ENCODE measurements at regions not wholly inside any gene's neighbourhood (a gene's known extent, or its start where the extent isn't known, plus 50 kb on each side); places are given as distances from the start of the nearest gene placed in this dataset.

DNA sequence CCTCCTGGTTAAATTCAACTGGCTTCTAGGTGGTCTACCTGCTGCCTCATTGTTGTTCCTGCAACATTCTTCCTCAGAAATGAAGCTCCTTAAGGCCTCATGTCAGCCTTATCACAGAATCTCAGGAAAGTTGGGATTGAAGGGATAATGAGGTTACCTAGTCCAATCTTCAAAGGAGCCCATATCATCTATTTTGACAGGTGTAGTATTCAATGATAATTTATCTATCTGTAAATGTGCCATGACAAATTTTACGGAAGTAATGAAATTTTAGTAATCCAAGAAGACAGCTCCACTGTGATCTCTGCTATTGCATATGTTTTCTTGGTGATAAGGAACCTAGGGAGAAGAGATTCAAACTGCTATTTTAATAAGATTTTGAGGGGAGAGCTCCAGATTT lies 973.8 kb downstream of the ROBO2 start:
- intact Hi-C loops (cut with micrococcal nuclease) (no loop called here), dilution Hi-C loops (cut with MboI; ENCODE audit: extremely low pct_ligation_motif_present, low sequenced_read_pairs) (no loop called here)
- BruUV-seq (replicated peaks) = no TSS peak
- H3K9me3 ChIP-seq (replicated peaks; ENCODE audit: control insufficient read depth, insufficient read depth, low read length) = no peaks in the 10 kb centered on the region
- no peak overlapping the region for H3K4me3 ChIP-seq (replicated peaks in 1 of 3; ENCODE audit: insufficient read depth in 1 of 3, low read depth in 1 of 3, low read length in 3 of 3)
- no peak for FAIRE-seq
- no peaks in the 10 kb centered on the region for H3K79me2 ChIP-seq (ENCODE audit: control insufficient read depth, insufficient read depth, low read length)
- TF ChIP-seq EZH2 (IDR thresholded peaks at IDR 0.05; ENCODE audit: borderline replicate concordance, low read depth, low read length, severe bottlenecking) = no peak
- no peak for TF ChIP-seq JUN (IDR thresholded peaks at IDR 0.05; ENCODE audit: borderline replicate concordance, insufficient read depth, insufficient read length, low read depth)
- TF ChIP-seq FOS (IDR thresholded peaks at IDR 0.05; ENCODE audit: borderline replicate concordance, insufficient read depth, low read length) = no peak
- TF ChIP-seq POLR2AphosphoS5 (IDR thresholded peaks at IDR 0.05; ENCODE audit: insufficient read depth, low read depth, low read length) = no peak
- no peak for TF ChIP-seq POLR2A (IDR thresholded peaks at IDR 0.05; ENCODE audit: low read depth, low read length)
- TF ChIP-seq GATA2 (IDR thresholded peaks at IDR 0.05; ENCODE audit: insufficient read depth, insufficient read length, low read depth, low read length) = no peak
- TF ChIP-seq MYC (IDR thresholded peaks at IDR 0.05; ENCODE audit: low read depth, low read length) = no peak
- ChIA-PET CTCF (interaction anchor here (1.5 kb wide), 1 partner anchor 17 kb away, joined by 3 read pairs; no protein-coding TSS in a partner anchor), POLR2A (no interaction called here)
- no peaks in the 10 kb centered on the region for H3K4me1 ChIP-seq (ENCODE audit: control insufficient read depth, extremely low read depth, insufficient read depth, low read length)
- no peak overlapping the region for H3K4me2 ChIP-seq (ENCODE audit: insufficient read depth, low read length)
- no peak overlapping the region for H2AFZ ChIP-seq (ENCODE audit: low read depth, low read length)
- H4K20me1 ChIP-seq (replicated peaks; ENCODE audit: control insufficient read depth, extremely low read depth, insufficient read depth, low read length) = no peaks in the 10 kb centered on the region
- no peak overlapping the region for H3K9ac ChIP-seq (replicated peaks; ENCODE audit: extremely low read depth, insufficient read depth, low read length)
- H3K36me3 ChIP-seq (ENCODE audit: control insufficient read depth in 2 of 2, extremely low read depth in 1 of 2, insufficient read depth in 2 of 2, low read length in 2 of 2) = no peaks in the 10 kb centered on the region
- H3K27ac ChIP-seq (ENCODE audit: insufficient read depth, low read depth, low read length) = no peak overlapping the region
- DNase-seq (ENCODE audit: low read depth, low spot score) = no peak
- no peaks in the 10 kb centered on the region for H3K27me3 ChIP-seq (ENCODE audit: control insufficient read depth in 2 of 2, insufficient read depth in 2 of 2, low read length in 2 of 2)
- no peaks in the 10 kb centered on the region for H3K9me1 ChIP-seq (replicated peaks; ENCODE audit: control insufficient read depth, extremely low read depth, insufficient read depth, low read length)

DNA sequence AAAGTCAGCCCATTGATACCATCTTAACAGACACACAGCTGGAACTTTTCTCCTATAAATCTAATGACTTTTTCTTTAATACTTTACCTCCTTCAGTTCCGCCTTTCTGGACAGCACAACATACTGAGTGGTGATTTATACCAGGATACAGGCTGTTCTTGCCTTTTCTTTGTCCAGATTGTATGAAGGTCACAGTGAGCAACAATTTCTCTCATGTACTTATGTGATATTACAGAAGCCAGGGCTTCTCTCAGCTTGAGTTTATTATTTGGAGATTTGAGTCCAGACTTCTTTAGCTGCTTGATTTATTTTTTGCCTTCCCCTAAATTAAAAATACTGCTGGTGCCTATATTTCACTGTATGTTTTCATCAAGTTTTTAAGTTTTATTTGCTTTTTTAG lies 976.0 kb downstream of the ROBO2 start:
- H4K20me1 ChIP-seq (replicated peaks; ENCODE audit: control insufficient read depth, extremely low read depth, insufficient read depth, low read length) = no peaks in the 10 kb centered on the region
- BruUV-seq (replicated peaks) = no TSS peak
- H3K4me2 ChIP-seq (ENCODE audit: insufficient read depth, low read length) = no peak overlapping the region
- ChIA-PET POLR2A (no interaction called here), CTCF (no interaction called here)
- H3K36me3 ChIP-seq (ENCODE audit: control insufficient read depth in 2 of 2, extremely low read depth in 1 of 2, insufficient read depth in 2 of 2, low read length in 2 of 2) = no peaks in the 10 kb centered on the region
- no peaks in the 10 kb centered on the region for H3K9me1 ChIP-seq (replicated peaks; ENCODE audit: control insufficient read depth, extremely low read depth, insufficient read depth, low read length)
- intact Hi-C loops (cut with micrococcal nuclease) (no loop called here), dilution Hi-C loops (cut with MboI; ENCODE audit: extremely low pct_ligation_motif_present, low sequenced_read_pairs) (no loop called here)
- H3K9me3 ChIP-seq (replicated peaks; ENCODE audit: control insufficient read depth, insufficient read depth, low read length) = no peaks in the 10 kb centered on the region
- TF ChIP-seq EZH2 (IDR thresholded peaks at IDR 0.05; ENCODE audit: borderline replicate concordance, low read depth, low read length, severe bottlenecking) (no peak), POLR2AphosphoS5 (IDR thresholded peaks at IDR 0.05; ENCODE audit: insufficient read depth, low read depth, low read length) (no peak), POLR2A (IDR thresholded peaks at IDR 0.05; ENCODE audit: low read depth, low read length) (no peak), GATA2 (IDR thresholded peaks at IDR 0.05; ENCODE audit: insufficient read depth, insufficient read length, low read depth, low read length) (no peak), FOS (IDR thresholded peaks at IDR 0.05; ENCODE audit: borderline replicate concordance, insufficient read depth, low read length) (no peak), JUN (IDR thresholded peaks at IDR 0.05; ENCODE audit: borderline replicate concordance, insufficient read depth, insufficient read length, low read depth) (no peak), MYC (IDR thresholded peaks at IDR 0.05; ENCODE audit: low read depth, low read length) (no peak)
- TF ChIP-seq, protein P1, sequence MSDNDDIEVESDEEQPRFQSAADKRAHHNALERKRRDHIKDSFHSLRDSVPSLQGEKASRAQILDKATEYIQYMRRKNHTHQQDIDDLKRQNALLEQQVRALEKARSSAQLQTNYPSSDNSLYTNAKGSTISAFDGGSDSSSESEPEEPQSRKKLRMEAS (IDR thresholded peaks at IDR 0.05; ENCODE audit: insufficient read depth, insufficient read length) = no peak
- TF ChIP-seq, protein P2, sequence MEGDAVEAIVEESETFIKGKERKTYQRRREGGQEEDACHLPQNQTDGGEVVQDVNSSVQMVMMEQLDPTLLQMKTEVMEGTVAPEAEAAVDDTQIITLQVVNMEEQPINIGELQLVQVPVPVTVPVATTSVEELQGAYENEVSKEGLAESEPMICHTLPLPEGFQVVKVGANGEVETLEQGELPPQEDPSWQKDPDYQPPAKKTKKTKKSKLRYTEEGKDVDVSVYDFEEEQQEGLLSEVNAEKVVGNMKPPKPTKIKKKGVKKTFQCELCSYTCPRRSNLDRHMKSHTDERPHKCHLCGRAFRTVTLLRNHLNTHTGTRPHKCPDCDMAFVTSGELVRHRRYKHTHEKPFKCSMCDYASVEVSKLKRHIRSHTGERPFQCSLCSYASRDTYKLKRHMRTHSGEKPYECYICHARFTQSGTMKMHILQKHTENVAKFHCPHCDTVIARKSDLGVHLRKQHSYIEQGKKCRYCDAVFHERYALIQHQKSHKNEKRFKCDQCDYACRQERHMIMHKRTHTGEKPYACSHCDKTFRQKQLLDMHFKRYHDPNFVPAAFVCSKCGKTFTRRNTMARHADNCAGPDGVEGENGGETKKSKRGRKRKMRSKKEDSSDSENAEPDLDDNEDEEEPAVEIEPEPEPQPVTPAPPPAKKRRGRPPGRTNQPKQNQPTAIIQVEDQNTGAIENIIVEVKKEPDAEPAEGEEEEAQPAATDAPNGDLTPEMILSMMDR (IDR thresholded peaks at IDR 0.05; ENCODE audit: extremely low read depth in 1 of 2, insufficient read depth in 1 of 2, low read depth in 1 of 2, low read length in 2 of 2) = no peak
- no peak overlapping the region for H3K27ac ChIP-seq (ENCODE audit: insufficient read depth, low read depth, low read length)
- FAIRE-seq (no peak), DNase-seq (ENCODE audit: low read depth, low spot score) (peak; percentile 5)
- H3K4me3 ChIP-seq (replicated peaks in 1 of 3; ENCODE audit: insufficient read depth in 1 of 3, low read depth in 1 of 3, low read length in 3 of 3) = no peak overlapping the region
- no peak overlapping the region for H3K9ac ChIP-seq (replicated peaks; ENCODE audit: extremely low read depth, insufficient read depth, low read length)
- H3K27me3 ChIP-seq (ENCODE audit: control insufficient read depth in 2 of 2, insufficient read depth in 2 of 2, low read length in 2 of 2) = no peaks in the 10 kb centered on the region
- no peak overlapping the region for H2AFZ ChIP-seq (ENCODE audit: low read depth, low read length)
- H3K79me2 ChIP-seq (ENCODE audit: control insufficient read depth, insufficient read depth, low read length) = no peaks in the 10 kb centered on the region
- H3K4me1 ChIP-seq (ENCODE audit: control insufficient read depth, extremely low read depth, insufficient read depth, low read length) = no peaks in the 10 kb centered on the region

All from endothelial cell of umbilical vein (primary cell).